Neural cell (in vitro differentiated cells): ENCODE measurements at regions not wholly inside any gene's neighbourhood (a gene's known extent, or its start where the extent isn't known, plus 50 kb on each side); places are given as distances from the start of the nearest gene placed in this dataset.

Experiments
- H2AFZ ChIP-seq: fragments of 200-600, 300-800 bp; sonication (generic), shearing (Covaris generic); 2 replicates; pipeline ENCODE4 v1.6.0; 2014; ENCODE audit warnings: low read depth, mild to moderate bottlenecking, antibody characterized with exemption, low read length, moderate library complexity
- H3F3A ChIP-seq: fragments of 200-600 bp; shearing (Covaris generic); 2 replicates; pipeline ENCODE4 v1.6.1; 2016; ENCODE audit warnings: mild to moderate bottlenecking, moderate library complexity, mixed read lengths, antibody characterized with exemption, low read length; ENCODE audit not compliant: insufficient read depth, poor library complexity, severe bottlenecking
- H3K27ac ChIP-seq: fragments of 200-600, 300-800 bp; sonication (generic), shearing (Covaris generic); 2 replicates; pipeline ENCODE4 v1.5.1; 2014; ENCODE audit warnings: mild to moderate bottlenecking, low read length, moderate library complexity
- H3K27me3 ChIP-seq: fragments of 300-800, 200-600 bp; sonication (generic), shearing (Covaris generic); 2 replicates; pipeline ENCODE4 v1.6.0; 2014; ENCODE audit warnings: mild to moderate bottlenecking, low read depth, low read length, moderate library complexity; ENCODE audit not compliant: insufficient read depth
- H3K36me3 ChIP-seq: fragments of 300-800, 200-600 bp; sonication (generic), shearing (Covaris generic); 2 replicates; pipeline ENCODE4 v1.5.1; 2014; ENCODE audit warnings: mild to moderate bottlenecking, antibody characterized with exemption, low read length, moderate library complexity; ENCODE audit not compliant: insufficient read depth
- H3K4me2 ChIP-seq: fragments of 300-800, 200-600 bp; sonication (generic), shearing (Covaris generic); 2 replicates; pipeline ENCODE4 v1.6.0; 2014; ENCODE audit warnings: mild to moderate bottlenecking, low read length
- H3K4me3 ChIP-seq: fragments of 300-800, 200-600 bp; sonication (generic), shearing (Covaris generic); 2 replicates; pipeline ENCODE4 v1.5.1; 2014; ENCODE audit warnings: mild to moderate bottlenecking, low read length, moderate library complexity
- H3K79me2 ChIP-seq: fragments of 200-600 bp; shearing (Covaris generic); replicated peaks from 2 replicates; pipeline ENCODE4 v1.6.0; 2014; ENCODE audit warnings: mild to moderate bottlenecking, low read length, moderate library complexity; ENCODE audit not compliant: insufficient read depth
- H3K9ac ChIP-seq: fragments of 300-800, 200-600 bp; sonication (generic), shearing (Covaris generic); 2 replicates; pipeline ENCODE4 v1.6.1; 2016; ENCODE audit warnings: mild to moderate bottlenecking, low read length, mixed read lengths
- H3K9me2 ChIP-seq: fragments of 200-600 bp; shearing (Covaris generic); 2 replicates; pipeline ENCODE4 v1.6.1; 2016; ENCODE audit warnings: mild to moderate bottlenecking, low read length, mixed read lengths; ENCODE audit not compliant: insufficient read depth
- H3K9me3 ChIP-seq: fragments of 200-600, 300-800 bp; sonication (generic), shearing (Covaris generic); 2 replicates; pipeline ENCODE4 v1.6.1; 2016; ENCODE audit warnings: mild to moderate bottlenecking, mixed run types, low read length, moderate library complexity, mixed read lengths
- H4K20me1 ChIP-seq: fragments of 200-600 bp; shearing (Covaris generic); 2 replicates; pipeline ENCODE4 v1.6.1; 2016; ENCODE audit warnings: mild to moderate bottlenecking, mixed run types; ENCODE audit not compliant: insufficient read depth
- EP300 ChIP-seq: fragments of 450-650 bp; conservative IDR thresholded peaks from 2 replicates; pipeline ENCODE4 v1.6.1; 2014; ENCODE audit warnings: antibody characterized with exemption, mild to moderate bottlenecking, moderate library complexity; ENCODE audit not compliant: poor library complexity, severe bottlenecking
- EZH2 ChIP-seq: fragments of 200-600, 300-800 bp; shearing (Covaris generic), sonication (generic); IDR thresholded peaks from 2 replicates; pipeline ENCODE4 v1.6.1; 2014; ENCODE audit warnings: antibody characterized with exemption, low read length, borderline replicate concordance, mild to moderate bottlenecking; ENCODE audit not compliant: insufficient read depth, poor library complexity, severe bottlenecking
- MXI1 ChIP-seq: fragments of 450-650 bp; conservative IDR thresholded peaks from 2 replicates; pipeline ENCODE4 v1.6.1; 2014; ENCODE audit warnings: antibody characterized with exemption, mild to moderate bottlenecking; ENCODE audit not compliant: poor library complexity, severe bottlenecking
- POLR2AphosphoS5 ChIP-seq: IDR thresholded peaks from 2 replicates; pipeline ENCODE4 v1.6.1; 2012
- RAD21 ChIP-seq: fragments of 450-650 bp; conservative IDR thresholded peaks from 2 replicates; pipeline ENCODE4 v1.6.1; 2014; ENCODE audit warnings: antibody characterized with exemption, mild to moderate bottlenecking, moderate library complexity
- REST ChIP-seq: IDR thresholded peaks from 2 replicates; pipeline ENCODE4 v1.6.1; 2012; ENCODE audit warnings: borderline replicate concordance
- SMC3 ChIP-seq: fragments of 450-650 bp; conservative IDR thresholded peaks from 2 replicates; pipeline ENCODE4 v1.6.1; 2014; ENCODE audit warnings: antibody characterized with exemption, mild to moderate bottlenecking, moderate library complexity; ENCODE audit not compliant: poor library complexity
- TAF1 ChIP-seq: IDR thresholded peaks from 2 replicates; pipeline ENCODE4 v1.6.1; 2012; ENCODE audit warnings: low read depth

GRCh38 chr15:31498756-31499155 is 172.1 kb downstream of the KLF13 start:
- Histone ChIP-seq H2AFZ (no peak overlapping the region), H3K4me3 (no peak overlapping the region), H3K9ac (no peak overlapping the region), H3K79me2 (no peaks in the 10 kb centered on the region), H3K4me2 (no peak overlapping the region), H3K27me3 (no peaks in the 10 kb centered on the region), H3K9me3 (no peaks in the 10 kb centered on the region), H3K9me2 (no peaks in the 10 kb centered on the region), H3F3A (no peaks in the 10 kb centered on the region), H4K20me1 (no peaks in the 10 kb centered on the region), H3K36me3 (no peaks in the 10 kb centered on the region), H3K27ac (no peak overlapping the region)
- TF ChIP-seq MXI1 = no peak
- TF ChIP-seq POLR2AphosphoS5 = no peak
- TF ChIP-seq REST = no peak

- no peak overlapping the region for H2AFZ ChIP-seq
These were observed 172.8 kb downstream of the KLF13 start for GRCh38 chr15:31499236-31499952.

More at GRCh38 chr15:31499236-31499952, 172.8 kb downstream of the KLF13 start:
- Histone ChIP-seq H3K9me3 (no peaks in the 10 kb centered on the region), H3K27ac (no peak overlapping the region), H3K36me3 (no peaks in the 10 kb centered on the region), H3K79me2 (no peaks in the 10 kb centered on the region), H3K27me3 (no peaks in the 10 kb centered on the region), H3K9me2 (no peaks in the 10 kb centered on the region), H3F3A (no peaks in the 10 kb centered on the region), H3K9ac (no peak overlapping the region), H4K20me1 (no peaks in the 10 kb centered on the region), H3K4me3 (no peak overlapping the region), H3K4me2 (no peak overlapping the region)
- no peak for TF ChIP-seq MXI1
- no peak for TF ChIP-seq SMC3
- no peak for TF ChIP-seq REST
- no peak for TF ChIP-seq EZH2
- TF ChIP-seq RAD21 = no peak
- TF ChIP-seq EP300 = no peak
- TF ChIP-seq POLR2AphosphoS5 = no peak
- TF ChIP-seq TAF1 = no peak
